ENCODE measurements at regions not wholly inside any gene's neighbourhood (a gene's known extent, or its start where the extent isn't known, plus 50 kb on each side); places are given as distances from the start of the nearest gene placed in this dataset.
A peak's percentile ranks its signal among the peaks of the same experiment; 100 is the strongest.

GRCh38 chr12:86799616-86800015, 543.4 kb upstream of the MGAT4C start:
- TF ChIP-seq CTCF (IDR thresholded peaks at IDR 0.05; ENCODE audit: insufficient read depth, low read depth, low read length, missing control alignments), result no peak
- H3K4me3 ChIP-seq (ENCODE audit: low read length), result no peak overlapping the region
- DNase-seq (ENCODE audit: low read depth), result no peak

GRCh38 chr12:86796550-86796949, 540.4 kb upstream of the MGAT4C start:
- no peak for DNase-seq (ENCODE audit: low read depth)
- no peak overlapping the region for H3K4me3 ChIP-seq (ENCODE audit: low read length)
- no peak for TF ChIP-seq CTCF (IDR thresholded peaks at IDR 0.05; ENCODE audit: insufficient read depth, low read depth, low read length, missing control alignments)

- H3K4me3 ChIP-seq (ENCODE audit: low read length), result no peak overlapping the region
- TF ChIP-seq CTCF (IDR thresholded peaks at IDR 0.05; ENCODE audit: insufficient read depth, low read depth, low read length, missing control alignments), result no peak
- no peak for DNase-seq (ENCODE audit: low read depth)
Measured at GRCh38 chr12:86788661-86789060, 532.5 kb upstream of the MGAT4C start.

GRCh38 chr12:86787419-86787818, 531.2 kb upstream of the MGAT4C start:
- DNase-seq (ENCODE audit: low read depth), result no peak
- no peak for TF ChIP-seq CTCF (IDR thresholded peaks at IDR 0.05; ENCODE audit: insufficient read depth, low read depth, low read length, missing control alignments)
- no peak overlapping the region for H3K4me3 ChIP-seq (ENCODE audit: low read length)

GRCh38 chr12:86777325-86777724, 521.1 kb upstream of the MGAT4C start:
- no peak for TF ChIP-seq CTCF (IDR thresholded peaks at IDR 0.05; ENCODE audit: insufficient read depth, low read depth, low read length, missing control alignments)
- H3K4me3 ChIP-seq (ENCODE audit: low read length), result no peak overlapping the region
- DNase-seq (ENCODE audit: low read depth), result no peak

GRCh38 chr12:86774841-86775388, 518.7 kb upstream of the MGAT4C start:
- peak; percentile 61 for DNase-seq (ENCODE audit: low read depth)
- no peak overlapping the region for H3K4me3 ChIP-seq (ENCODE audit: low read length)

More at GRCh38 chr12:86774841-86775388, 518.7 kb upstream of the MGAT4C start:
- TF ChIP-seq CTCF (IDR thresholded peaks at IDR 0.05; ENCODE audit: insufficient read depth, low read depth, low read length, missing control alignments), result no peak
